Activated naive CD4-positive, alpha-beta T cell treated with anti-CD3 and anti-CD28 coated beads, Interleukin-2, amount 50 U/mL, for 24 hours (primary cell): ENCODE measurements at regions not wholly inside any gene's neighbourhood (a gene's known extent, or its start where the extent isn't known, plus 50 kb on each side); places are given as distances from the start of the nearest gene placed in this dataset.
"Not testable (repeated sequence)": the region's sequence is repeated elsewhere in the genome, so short reads cannot be mapped to it uniquely, and the experiment has no call there.

Source experiments
- H3K27ac Mint-ChIP-seq: one replicate; pipeline ENCODE4 v1.8.0; 2021; ENCODE audit warnings: mild to moderate bottlenecking, mixed read lengths
- H3K27me3 Mint-ChIP-seq: one replicate; pipeline ENCODE4 v1.8.0; 2021; ENCODE audit warnings: mixed read lengths
- H3K36me3 Mint-ChIP-seq: one replicate; pipeline ENCODE4 v1.8.0; 2021; ENCODE audit warnings: mixed read lengths
- H3K4me1 Mint-ChIP-seq: one replicate; pipeline ENCODE4 v1.8.0; 2021; ENCODE audit warnings: mixed read lengths
- H3K4me3 Mint-ChIP-seq: one replicate; pipeline ENCODE4 v1.8.0; 2021; ENCODE audit warnings: mild to moderate bottlenecking, mixed read lengths
- H3K9me3 Mint-ChIP-seq: one replicate; pipeline ENCODE4 v1.8.0; 2021; ENCODE audit warnings: mixed read lengths

DNA sequence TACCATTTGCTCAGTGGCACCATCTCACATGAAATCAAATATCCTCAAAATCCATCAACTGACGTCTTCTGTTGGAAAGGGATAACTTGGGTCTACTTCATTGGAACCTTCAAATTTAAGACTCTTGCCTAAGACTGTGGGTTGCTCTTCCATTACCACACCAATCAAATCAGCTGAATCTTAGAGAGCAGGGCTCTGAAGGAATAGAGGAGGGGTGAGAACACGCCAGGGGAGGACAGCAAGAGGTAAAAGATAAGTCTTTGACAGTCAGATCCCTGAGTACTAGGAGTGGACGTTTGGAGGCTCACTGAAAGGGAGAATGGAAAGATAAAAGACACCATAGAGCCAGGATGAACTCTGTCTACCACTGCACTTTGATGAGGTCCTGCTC lies 107.5 kb downstream of the CCDC71L start:
- Mint-ChIP-seq H3K4me3 (no peak overlapping the region), H3K9me3 (no peaks in the 10 kb centered on the region), H3K36me3 (no peaks in the 10 kb centered on the region), H3K27ac (no peak overlapping the region), H3K27me3 (peaks cover 1% of the 10 kb centered on the region), H3K4me1 (no peaks in the 10 kb centered on the region)

DNA sequence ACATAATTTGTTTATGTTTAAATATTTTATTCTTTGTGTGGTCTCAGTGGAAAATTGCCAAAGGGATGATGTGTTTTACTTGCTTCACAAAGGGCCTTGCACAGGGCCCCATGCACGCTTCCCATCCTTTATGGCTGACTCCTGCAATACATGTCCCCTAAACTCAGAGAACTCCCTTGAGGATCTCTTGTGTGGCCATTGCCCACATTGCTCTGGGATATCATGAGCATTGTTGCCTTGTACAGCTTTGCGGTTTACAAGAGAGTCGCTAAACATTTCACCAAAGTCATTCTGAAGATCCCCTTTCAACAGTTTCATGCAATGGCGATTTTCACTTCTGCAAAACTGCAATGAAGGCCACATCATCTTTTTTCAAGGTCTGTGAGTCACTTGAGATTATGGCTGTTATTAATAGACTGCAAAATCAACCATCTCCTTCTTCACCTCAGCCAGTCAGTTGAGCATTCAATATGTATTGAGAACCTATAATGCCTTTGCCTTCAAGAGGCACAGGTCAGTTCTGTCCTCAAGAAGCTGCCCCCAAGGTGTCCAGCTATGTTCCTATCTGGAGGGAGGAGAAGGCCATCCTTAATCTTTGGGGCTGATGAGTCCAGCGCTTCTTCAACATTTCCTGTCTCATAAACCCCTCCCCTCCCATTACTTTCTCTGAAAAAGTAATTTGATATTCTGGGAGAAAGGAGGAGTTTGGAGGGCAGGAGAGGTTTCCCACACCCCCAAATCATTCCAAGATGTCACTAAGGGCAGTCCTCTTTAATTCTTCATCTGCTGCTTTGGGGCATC lies 108.1 kb downstream of the CCDC71L start:
- no peaks in the 10 kb centered on the region for H3K36me3 Mint-ChIP-seq
- no peaks in the 10 kb centered on the region for H3K4me1 Mint-ChIP-seq
- H3K9me3 Mint-ChIP-seq, result no peaks in the 10 kb centered on the region
- no peak overlapping the region for H3K4me3 Mint-ChIP-seq
- H3K27me3 Mint-ChIP-seq, result peaks cover 1% of the 10 kb centered on the region
- no peak overlapping the region for H3K27ac Mint-ChIP-seq

DNA sequence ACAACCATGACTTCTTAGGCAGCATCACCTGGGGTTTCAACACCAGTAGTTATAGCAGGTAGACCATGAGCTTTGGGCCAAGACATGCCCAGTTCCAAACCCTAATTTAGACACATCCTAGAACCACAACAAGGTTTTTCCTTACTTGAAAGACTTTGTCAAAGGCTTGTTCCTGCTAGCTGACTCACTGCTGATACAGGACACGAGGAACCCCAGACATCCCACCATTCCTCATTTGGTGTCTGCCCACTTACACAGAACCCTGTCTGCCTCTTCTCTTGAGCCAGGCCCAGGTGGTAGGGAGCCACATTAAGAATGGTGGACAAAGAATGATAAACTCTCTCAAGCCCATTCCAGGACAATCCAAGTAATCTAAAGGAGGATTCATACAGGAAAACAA lies 109.0 kb downstream of the CCDC71L start:
- no peaks in the 10 kb centered on the region for H3K9me3 Mint-ChIP-seq
- H3K27ac Mint-ChIP-seq, result no peak overlapping the region
- no peak overlapping the region for H3K4me3 Mint-ChIP-seq

DNA sequence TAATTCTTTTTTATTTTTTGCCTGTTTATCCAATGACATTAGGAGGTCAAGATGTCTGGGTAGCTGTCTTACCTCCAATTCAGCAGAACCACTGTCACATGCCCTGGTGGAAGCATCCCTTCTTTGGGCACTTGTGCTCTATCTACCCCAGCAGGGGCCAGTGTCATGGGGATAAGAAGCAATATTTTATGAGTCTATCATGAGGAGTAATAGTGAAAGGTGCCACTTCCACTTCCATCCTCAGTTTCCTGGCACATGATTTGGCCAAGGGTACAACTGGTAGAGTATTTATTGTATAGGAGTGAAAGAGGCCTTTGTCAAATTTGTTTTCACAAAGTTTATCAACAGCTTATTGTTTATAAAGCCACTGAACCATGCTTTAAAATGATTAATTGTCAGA lies 112.5 kb downstream of the CCDC71L start:
- Mint-ChIP-seq H3K27me3 (peaks cover 1% of the 10 kb centered on the region), H3K36me3 (no peaks in the 10 kb centered on the region), H3K4me3 (no peak overlapping the region), H3K9me3 (no peaks in the 10 kb centered on the region), H3K27ac (no peak overlapping the region), H3K4me1 (no peaks in the 10 kb centered on the region)

More for the DNA sequence above, 109.0 kb downstream of the CCDC71L start:
- Mint-ChIP-seq H3K4me1 (no peaks in the 10 kb centered on the region), H3K27me3 (peaks cover 1% of the 10 kb centered on the region), H3K36me3 (no peaks in the 10 kb centered on the region)

DNA sequence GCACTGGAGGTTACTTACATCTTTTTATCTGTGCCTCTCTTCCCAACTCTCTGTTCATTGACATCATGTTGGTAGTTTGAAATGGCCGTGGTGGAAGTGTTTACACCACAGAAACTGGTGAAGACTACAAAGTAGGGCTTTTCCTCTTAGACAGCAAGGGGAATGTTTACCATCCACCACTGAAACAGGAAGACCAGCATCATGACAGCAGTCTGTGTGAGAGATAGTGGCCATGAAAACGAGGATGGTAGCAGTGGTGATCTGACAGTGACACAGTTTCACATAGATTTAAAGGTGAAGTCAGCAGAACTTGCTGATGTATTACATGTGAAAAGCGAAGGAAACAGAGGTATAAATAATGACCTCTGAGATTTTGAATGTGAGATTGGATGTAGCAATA lies 115.7 kb downstream of the CCDC71L start:
- no peaks in the 10 kb centered on the region for H3K9me3 Mint-ChIP-seq
- no peaks in the 10 kb centered on the region for H3K36me3 Mint-ChIP-seq
- H3K27ac Mint-ChIP-seq, result no peak overlapping the region
- H3K27me3 Mint-ChIP-seq, result peaks cover 1% of the 10 kb centered on the region
- H3K4me3 Mint-ChIP-seq, result no peak overlapping the region
- H3K4me1 Mint-ChIP-seq, result peaks cover 11% of the 10 kb centered on the region

DNA sequence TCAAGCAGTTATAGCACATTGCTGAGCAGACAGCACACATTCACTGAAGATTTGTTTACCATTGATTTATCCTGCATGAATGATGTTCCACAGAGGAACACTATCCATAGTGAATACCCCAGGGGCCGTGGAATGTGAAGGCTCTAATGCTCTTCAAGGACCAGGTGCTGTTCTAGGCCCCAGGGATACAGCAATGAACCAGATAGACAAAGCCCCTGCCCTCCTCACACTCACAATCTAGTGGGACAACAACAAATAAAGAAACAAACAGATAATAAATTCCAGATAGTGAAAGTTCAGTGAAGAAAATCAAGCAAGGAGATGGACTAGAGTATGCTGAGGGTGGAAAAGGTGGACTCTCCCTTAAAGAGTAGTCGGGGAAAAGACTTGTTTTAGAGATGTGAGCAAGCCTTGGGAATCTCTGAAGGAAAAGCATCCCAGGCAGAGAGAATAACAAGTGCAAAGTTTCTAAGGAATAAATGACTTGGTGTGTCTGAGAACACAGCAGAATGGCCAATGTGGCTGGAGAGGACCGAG lies 117.7 kb downstream of the CCDC71L start:
- H3K27me3 Mint-ChIP-seq, result peaks cover 1% of the 10 kb centered on the region
- peaks cover 11% of the 10 kb centered on the region for H3K4me1 Mint-ChIP-seq
- H3K27ac Mint-ChIP-seq, result no peak overlapping the region
- H3K9me3 Mint-ChIP-seq, result no peaks in the 10 kb centered on the region
- H3K4me3 Mint-ChIP-seq, result no peak overlapping the region
- H3K36me3 Mint-ChIP-seq, result no peaks in the 10 kb centered on the region

DNA sequence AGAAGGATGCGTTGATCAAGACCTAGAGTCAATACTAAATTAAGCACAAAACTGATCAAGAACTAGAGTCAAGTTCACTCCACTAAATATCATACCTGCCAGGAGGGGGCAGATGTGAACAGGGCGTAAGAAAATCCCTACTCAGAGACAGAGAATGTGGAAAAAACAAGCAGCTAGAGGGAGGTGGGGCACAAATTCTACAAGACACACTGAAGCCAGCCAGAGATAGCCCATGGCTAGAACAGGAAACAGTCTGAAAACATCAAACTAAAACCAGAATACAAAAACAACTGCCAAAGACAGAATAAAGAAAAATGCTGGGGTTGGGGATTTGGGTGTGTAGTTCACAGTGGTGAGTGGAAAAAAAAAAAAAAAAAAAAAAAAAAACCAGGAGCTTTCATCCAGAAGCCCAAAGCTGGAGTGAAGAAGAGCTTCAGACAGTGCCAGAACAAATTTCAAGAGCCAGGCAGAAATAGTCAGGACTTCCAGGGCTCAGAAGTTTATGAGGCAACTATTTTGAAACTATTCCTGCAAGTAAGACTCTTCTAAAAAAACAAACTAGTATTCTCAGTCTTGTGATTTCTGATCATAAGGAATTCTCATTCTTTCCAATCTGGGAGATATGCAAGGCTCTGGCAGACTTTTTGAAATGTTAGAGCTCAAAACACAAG lies 118.3 kb downstream of the CCDC71L start:
- peaks cover 11% of the 10 kb centered on the region for H3K4me1 Mint-ChIP-seq
- peak overlapping the region; percentile 44 for H3K27ac Mint-ChIP-seq
- H3K4me3 Mint-ChIP-seq, result no peak overlapping the region
- no peaks in the 10 kb centered on the region for H3K9me3 Mint-ChIP-seq
- H3K36me3 Mint-ChIP-seq, result no peaks in the 10 kb centered on the region
- H3K27me3 Mint-ChIP-seq, result peaks cover 1% of the 10 kb centered on the region

DNA sequence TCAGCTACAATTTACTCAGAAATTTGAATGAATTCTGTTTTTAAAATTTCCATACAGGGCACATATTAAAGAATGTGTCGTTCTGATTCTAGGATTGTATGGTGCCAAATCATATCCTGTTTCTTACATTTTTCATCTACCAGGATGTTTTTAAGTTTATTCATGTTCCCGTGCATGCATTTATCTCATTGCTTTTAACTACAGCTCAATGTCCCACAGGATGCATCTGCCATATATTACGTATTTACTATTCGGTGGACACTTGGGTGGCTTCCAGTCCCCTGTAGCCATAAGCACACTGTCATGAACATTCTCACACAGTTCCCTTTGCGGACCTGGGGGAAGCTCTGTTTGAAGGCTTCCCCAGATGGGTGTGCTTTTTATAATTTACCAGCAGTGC lies 122.3 kb downstream of the CCDC71L start:
- Mint-ChIP-seq H3K4me3 (no peak overlapping the region), H3K36me3 (no peaks in the 10 kb centered on the region), H3K4me1 (peaks cover 16% of the 10 kb centered on the region), H3K27me3 (peaks cover 1% of the 10 kb centered on the region), H3K27ac (no peak overlapping the region), H3K9me3 (no peaks in the 10 kb centered on the region)

DNA sequence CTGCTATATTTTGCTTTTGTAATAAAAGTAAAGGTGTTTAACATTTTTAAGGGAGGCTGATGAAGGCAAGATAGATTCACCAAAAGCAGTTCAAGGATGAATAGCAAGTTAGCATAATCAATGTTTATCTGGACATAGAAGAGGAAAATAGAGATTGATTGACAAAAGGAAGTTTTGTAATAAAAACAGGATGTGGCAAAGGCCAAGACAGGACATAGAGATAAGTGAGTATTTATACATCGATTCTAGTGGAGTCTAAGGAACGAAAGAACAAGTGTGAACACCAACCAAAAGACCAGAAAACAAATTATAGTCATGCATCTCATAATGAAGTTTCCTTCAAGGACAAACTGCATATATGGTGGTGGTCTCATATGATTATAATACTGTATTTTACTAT lies 123.8 kb downstream of the CCDC71L start:
- Mint-ChIP-seq H3K27me3 (peaks cover 1% of the 10 kb centered on the region), H3K36me3 (no peaks in the 10 kb centered on the region), H3K4me3 (no peak overlapping the region), H3K4me1 (peaks cover 4% of the 10 kb centered on the region), H3K27ac (peak overlapping the region; percentile 0), H3K9me3 (no peaks in the 10 kb centered on the region)

DNA sequence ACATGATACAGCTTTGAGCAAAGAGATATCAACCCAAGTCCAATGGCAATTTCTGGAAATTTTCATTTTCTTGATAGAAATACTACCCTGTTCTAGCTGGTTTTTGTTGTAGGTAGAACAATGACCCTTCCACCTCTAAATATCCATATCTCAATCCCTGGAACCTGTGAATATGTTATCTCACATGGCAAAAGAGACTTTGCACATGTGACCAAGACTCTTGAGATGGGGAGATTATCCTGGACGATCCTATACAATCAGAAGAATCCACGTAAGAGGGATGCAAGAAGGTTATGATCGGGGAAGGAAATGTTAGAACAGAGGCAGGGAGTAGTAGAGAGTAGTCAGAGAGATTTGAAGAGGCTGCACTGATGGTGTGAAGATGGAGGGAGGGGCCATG lies 124.9 kb downstream of the CCDC71L start:
- H3K4me1 Mint-ChIP-seq, result peaks cover 4% of the 10 kb centered on the region

DNA sequence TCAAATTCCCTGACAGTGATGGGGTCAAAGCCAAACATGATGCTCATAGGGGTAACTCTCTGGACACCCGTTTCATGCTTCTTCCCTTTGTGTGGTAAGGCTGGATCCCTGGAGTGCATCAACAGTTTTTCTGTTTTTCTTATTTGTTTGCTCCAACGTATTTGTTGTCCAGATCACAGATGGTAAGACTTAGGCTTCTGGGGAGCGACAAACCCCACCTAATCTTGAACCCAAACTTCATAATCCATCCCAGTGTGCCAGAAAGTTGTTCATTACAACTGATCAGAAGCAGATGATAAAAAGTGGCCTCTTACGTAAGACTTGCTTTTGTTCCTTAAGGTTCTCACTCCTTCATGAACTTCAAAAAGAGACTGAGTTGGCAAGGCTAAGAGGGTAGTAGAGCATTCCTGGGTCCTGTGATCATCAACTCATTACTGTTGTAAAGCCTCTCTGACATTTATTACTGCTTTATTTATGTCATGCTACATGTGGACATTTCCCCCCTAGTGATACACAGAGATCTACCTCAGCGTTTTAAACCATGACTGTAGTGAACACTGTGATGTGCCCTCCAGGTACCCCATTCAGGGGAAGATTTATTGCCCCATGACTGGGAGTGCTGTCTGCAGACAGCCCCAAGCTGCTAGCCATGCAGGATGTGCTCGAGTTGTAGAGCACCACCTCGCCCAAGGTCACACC lies 125.6 kb downstream of the CCDC71L start:
- H3K4me1 Mint-ChIP-seq, result peaks cover 4% of the 10 kb centered on the region
- no peak overlapping the region for H3K4me3 Mint-ChIP-seq
- no peaks in the 10 kb centered on the region for H3K27me3 Mint-ChIP-seq
- H3K27ac Mint-ChIP-seq, result no peak overlapping the region
- no peaks in the 10 kb centered on the region for H3K36me3 Mint-ChIP-seq
- no peaks in the 10 kb centered on the region for H3K9me3 Mint-ChIP-seq

More for the DNA sequence above, 124.9 kb downstream of the CCDC71L start:
- Mint-ChIP-seq H3K4me3 (no peak overlapping the region), H3K27ac (no peak overlapping the region), H3K36me3 (no peaks in the 10 kb centered on the region), H3K27me3 (no peaks in the 10 kb centered on the region), H3K9me3 (no peaks in the 10 kb centered on the region)

DNA sequence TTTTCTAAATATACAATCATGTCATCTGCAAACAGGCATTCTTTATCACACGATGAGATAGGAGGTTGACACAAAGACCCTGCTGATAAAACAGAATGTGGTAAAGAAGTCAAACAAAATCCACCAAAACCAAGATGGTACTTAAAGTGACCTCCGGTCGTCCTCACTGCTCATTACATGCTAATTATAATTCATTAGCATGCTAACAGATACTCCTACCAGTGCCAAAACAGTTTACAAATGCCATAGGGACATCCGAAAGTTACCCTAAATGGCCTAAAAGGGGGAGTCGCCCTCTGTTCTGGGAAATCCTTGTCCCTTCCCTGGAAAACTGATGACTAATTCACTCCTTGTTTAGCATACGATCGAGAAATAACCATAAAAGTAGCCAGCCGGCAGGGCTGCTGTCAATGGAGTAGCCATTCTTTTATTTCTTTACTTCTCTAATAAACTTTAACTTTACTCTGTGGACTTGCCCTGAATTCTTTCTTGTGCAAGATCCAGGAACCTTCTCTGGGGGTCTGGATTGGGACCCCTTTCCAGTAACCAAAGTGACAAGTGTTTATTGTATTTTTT lies 126.6 kb downstream of the CCDC71L start:
- peaks cover 4% of the 10 kb centered on the region for H3K4me1 Mint-ChIP-seq

DNA sequence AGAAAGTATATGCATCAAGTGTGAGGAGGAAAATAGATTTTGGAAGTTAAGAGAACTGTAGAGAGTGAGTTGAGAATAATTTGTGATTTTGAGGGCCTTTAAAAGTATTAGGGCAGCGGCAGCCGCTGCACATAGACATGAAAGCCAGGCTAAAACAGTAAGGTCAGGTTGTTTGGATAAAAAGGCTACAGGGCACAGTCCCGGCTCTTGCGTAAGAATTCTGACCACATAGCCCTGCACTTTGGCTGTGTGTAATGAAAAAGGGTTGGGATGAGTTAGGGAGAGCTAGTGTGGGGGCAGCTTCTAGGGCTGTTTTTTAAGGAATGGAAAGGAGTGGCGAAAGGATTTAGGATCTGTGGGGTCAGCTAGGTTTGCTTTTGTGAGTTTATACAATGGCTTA lies 130.8 kb downstream of the CCDC71L start:
- not testable (repeated sequence) for H3K27ac Mint-ChIP-seq, H3K9me3 Mint-ChIP-seq, H3K4me3 Mint-ChIP-seq, H3K36me3 Mint-ChIP-seq, H3K27me3 Mint-ChIP-seq, H3K4me1 Mint-ChIP-seq

More for the DNA sequence above, 126.6 kb downstream of the CCDC71L start:
- H3K9me3 Mint-ChIP-seq, result no peaks in the 10 kb centered on the region
- H3K36me3 Mint-ChIP-seq, result no peaks in the 10 kb centered on the region
- H3K27me3 Mint-ChIP-seq, result no peaks in the 10 kb centered on the region
- H3K27ac Mint-ChIP-seq, result no peak overlapping the region
- no peak overlapping the region for H3K4me3 Mint-ChIP-seq

DNA sequence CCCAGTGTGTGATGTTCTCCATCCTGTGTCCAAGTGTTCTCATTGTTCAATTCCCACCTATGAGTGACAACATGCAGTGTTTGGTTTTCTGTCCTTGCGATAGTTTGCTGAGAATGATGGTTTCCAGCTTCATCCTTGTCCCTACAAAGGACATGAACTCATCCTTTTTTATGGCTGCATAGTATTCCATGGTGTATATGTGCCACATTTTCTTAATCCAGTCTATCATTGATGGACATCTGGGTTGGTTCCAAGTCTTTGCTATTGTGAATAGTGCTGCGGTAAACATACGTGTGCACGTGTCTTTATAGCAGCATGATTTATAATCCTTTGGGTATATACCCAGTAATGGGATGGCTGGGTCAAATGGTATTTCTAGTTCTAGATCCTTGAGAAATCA lies 134.3 kb downstream of the CCDC71L start:
- peaks cover 15% of the 10 kb centered on the region for H3K4me1 Mint-ChIP-seq
- H3K9me3 Mint-ChIP-seq, H3K36me3 Mint-ChIP-seq, H3K4me3 Mint-ChIP-seq, H3K27me3 Mint-ChIP-seq, H3K27ac Mint-ChIP-seq: not testable (repeated sequence)

DNA sequence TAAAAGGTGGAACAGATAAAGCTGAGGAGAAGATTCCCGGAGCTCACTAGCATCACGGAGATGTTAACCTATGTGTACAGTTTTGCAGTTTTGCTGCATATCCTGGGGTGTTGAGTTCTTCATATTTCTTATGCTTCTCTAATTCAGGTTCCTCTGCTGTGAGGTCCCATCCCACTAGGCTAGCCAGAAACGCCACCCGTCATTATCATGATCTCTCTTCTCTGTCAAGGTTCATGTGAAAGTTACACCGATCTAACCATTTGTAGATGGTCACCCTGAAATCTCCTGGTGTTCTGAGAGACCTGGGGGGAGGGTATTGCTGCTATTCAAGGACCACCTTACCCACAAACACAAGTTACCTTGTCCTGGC lies 136.3 kb downstream of the CCDC71L start:
- Mint-ChIP-seq H3K36me3 (no peaks in the 10 kb centered on the region), H3K4me1 (peaks cover 15% of the 10 kb centered on the region), H3K9me3 (no peaks in the 10 kb centered on the region), H3K27me3 (peaks cover 3% of the 10 kb centered on the region), H3K27ac (no peak overlapping the region), H3K4me3 (no peak overlapping the region)

DNA sequence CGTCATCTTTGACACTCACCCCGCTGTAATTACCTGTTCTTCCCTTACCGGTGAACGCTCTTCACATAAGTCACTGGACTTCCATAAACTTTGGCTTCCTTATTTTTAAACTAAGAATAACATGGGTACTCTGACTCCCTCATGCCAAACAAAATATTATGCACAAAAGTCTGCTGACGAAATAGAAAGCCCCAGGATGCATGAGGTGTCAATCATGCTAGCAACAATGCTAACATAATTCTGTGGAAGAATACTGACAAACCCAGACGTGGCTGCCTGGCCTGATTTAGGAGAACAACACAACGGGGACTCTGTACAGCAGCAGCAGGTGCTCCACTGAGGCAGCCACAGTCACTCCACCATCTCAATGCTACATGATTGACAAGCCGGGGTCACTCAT lies 137.5 kb downstream of the CCDC71L start:
- H3K4me3 Mint-ChIP-seq, result no peak overlapping the region
- H3K27me3 Mint-ChIP-seq, result peaks cover 11% of the 10 kb centered on the region
- H3K4me1 Mint-ChIP-seq, result peaks cover 15% of the 10 kb centered on the region
- H3K36me3 Mint-ChIP-seq, result no peaks in the 10 kb centered on the region
- H3K9me3 Mint-ChIP-seq, result no peaks in the 10 kb centered on the region
- H3K27ac Mint-ChIP-seq, result no peak overlapping the region
